Stromal cell of bone marrow (primary cell): ENCODE measurements at regions not wholly inside any gene's neighbourhood (a gene's known extent, or its start where the extent isn't known, plus 50 kb on each side); places are given as distances from the start of the nearest gene placed in this dataset.
"Not testable (repeated sequence)": the region's sequence is repeated elsewhere in the genome, so short reads cannot be mapped to it uniquely, and the experiment has no call there.

ENCODE experiments used
- DNase-seq: peaks from one replicate; pipeline ENCODE4 v3.0.0-alpha.2; 2012; ENCODE audit warnings: low read depth

GRCh38 chr1:30184393-30185141, 538.8 kb downstream of the MATN1 start:
- no peak for DNase-seq

GRCh38 chr1:30183895-30184294, 539.5 kb downstream of the MATN1 start:
- DNase-seq, result no peak

- no peak for DNase-seq
These were observed 540.4 kb downstream of the MATN1 start for GRCh38 chr1:30183006-30183405.

- DNase-seq, result no peak
These were observed 543.3 kb downstream of the MATN1 start for GRCh38 chr1:30179942-30180543.

- no peak for DNase-seq
These were observed 546.9 kb downstream of the MATN1 start for GRCh38 chr1:30176477-30176876.

- DNase-seq, result no peak
These were observed 548.9 kb downstream of the MATN1 start for GRCh38 chr1:30174499-30174898.

GRCh38 chr1:30173560-30173959, 549.8 kb downstream of the MATN1 start:
- DNase-seq, result no peak

GRCh38 chr1:30172757-30173156, 550.6 kb downstream of the MATN1 start:
- DNase-seq, result no peak

GRCh38 chr1:30172299-30172694, 551.1 kb downstream of the MATN1 start:
- DNase-seq, result no peak

- no peak for DNase-seq
These were observed 551.7 kb downstream of the MATN1 start for GRCh38 chr1:30171537-30172298.

- DNase-seq, result no peak
These were observed 554.1 kb downstream of the MATN1 start for GRCh38 chr1:30169269-30169668.

- no peak for DNase-seq
These were observed 557.2 kb downstream of the MATN1 start for GRCh38 chr1:30166174-30166573.

GRCh38 chr1:30165116-30165515, 558.3 kb downstream of the MATN1 start:
- no peak for DNase-seq

GRCh38 chr1:30164693-30165092, 558.7 kb downstream of the MATN1 start:
- DNase-seq, result no peak

GRCh38 chr1:30162565-30162964, 560.8 kb downstream of the MATN1 start:
- DNase-seq, result no peak

- DNase-seq, result no peak
These were observed 561.4 kb downstream of the MATN1 start for GRCh38 chr1:30161953-30162352.

- no peak for DNase-seq
These were observed 562.2 kb downstream of the MATN1 start for GRCh38 chr1:30160999-30161689.

GRCh38 chr1:30159015-30159414, 564.4 kb downstream of the MATN1 start:
- DNase-seq, result no peak

- not testable (repeated sequence) for DNase-seq
These were observed 567.7 kb downstream of the MATN1 start for GRCh38 chr1:30155698-30156097.

- DNase-seq, result not testable (repeated sequence)
These were observed 568.1 kb downstream of the MATN1 start for GRCh38 chr1:30155253-30155652.

GRCh38 chr1:30153743-30154449, 569.5 kb downstream of the MATN1 start:
- DNase-seq, result no peak

- no peak for DNase-seq
These were observed 571.6 kb downstream of the MATN1 start for GRCh38 chr1:30151826-30152225.
